Activated naive CD4-positive, alpha-beta T cell treated with anti-CD3 and anti-CD28 coated beads, Interleukin-2, amount 50 U/mL, for 16 hours (primary cell): ENCODE measurements at regions not wholly inside any gene's neighbourhood (a gene's known extent, or its start where the extent isn't known, plus 50 kb on each side); places are given as distances from the start of the nearest gene placed in this dataset.
"Not testable (repeated sequence)": the region's sequence is repeated elsewhere in the genome, so short reads cannot be mapped to it uniquely, and the experiment has no call there.

Experiments
- DNase-seq: peaks from one replicate; pipeline ENCODE4 v3.0.0-alpha.2; 2020

- no peak for DNase-seq
These were observed 744.8 kb downstream of the REEP3 start for GRCh38 chr10:64265961-64266360.

GRCh38 chr10:64271508-64271907, 750.3 kb downstream of the REEP3 start:
- no peak for DNase-seq

DNA sequence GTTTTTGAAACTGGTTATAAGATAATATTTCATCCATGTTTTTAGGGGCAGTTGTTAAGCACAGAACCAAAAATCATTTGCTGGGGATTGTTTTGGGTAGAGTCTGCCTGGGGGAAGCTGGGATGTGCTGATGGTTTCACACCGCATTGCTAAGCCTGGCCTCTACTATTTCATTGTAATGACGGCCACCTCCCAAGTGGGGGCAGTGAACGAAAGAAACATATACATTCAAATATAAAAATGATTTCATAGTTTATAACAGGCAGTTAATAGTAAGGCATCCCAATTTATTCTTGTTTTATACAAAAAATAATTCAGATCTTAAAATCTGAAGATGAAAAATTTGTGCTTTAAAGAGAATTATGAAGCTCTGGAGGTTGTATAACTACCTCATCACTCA, 750.8 kb downstream of the REEP3 start:
- no peak for DNase-seq

GRCh38 chr10:64275001-64275400, 753.8 kb downstream of the REEP3 start:
- no peak for DNase-seq

- no peak for DNase-seq
These were observed 754.6 kb downstream of the REEP3 start for GRCh38 chr10:64275774-64276173.

GRCh38 chr10:64277536-64277935, 756.3 kb downstream of the REEP3 start:
- no peak for DNase-seq

DNA sequence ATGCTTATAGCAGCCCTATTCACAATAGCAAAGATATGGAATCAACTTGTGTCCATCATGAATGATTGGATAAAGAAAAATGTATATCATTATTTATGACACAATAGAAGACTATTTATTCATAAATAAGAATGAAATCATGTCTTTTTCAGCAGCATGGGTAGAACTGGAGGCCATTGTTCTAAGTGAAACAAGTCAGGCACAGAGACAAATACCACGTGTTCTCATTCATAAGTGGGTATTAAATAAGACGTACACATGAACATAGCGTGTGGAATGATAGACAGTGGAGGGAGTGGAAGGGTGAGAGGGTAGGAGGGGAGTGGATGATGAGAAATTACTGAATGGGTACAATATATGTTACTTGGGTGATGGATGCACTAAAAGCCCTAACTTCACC, 762.4 kb downstream of the REEP3 start:
- no peak for DNase-seq

DNA sequence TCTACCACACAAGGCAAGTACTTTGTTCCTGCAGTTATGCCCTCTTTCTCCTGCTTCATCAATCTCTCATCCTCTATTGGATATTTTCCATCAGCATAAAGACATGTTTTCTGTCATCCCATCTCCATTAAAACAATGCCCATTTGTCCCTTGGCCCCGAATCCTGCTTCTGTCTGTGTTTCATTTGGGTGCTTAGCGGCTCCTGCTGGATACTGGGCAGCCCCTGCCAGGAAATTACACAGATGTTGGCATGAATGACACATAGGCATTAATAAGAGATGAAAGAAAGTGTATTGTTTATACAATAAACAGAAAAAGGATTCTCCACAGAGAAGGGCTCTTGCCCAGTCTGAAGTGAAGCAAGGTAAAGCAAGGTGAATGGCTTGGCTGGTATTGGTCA, 765.3 kb downstream of the REEP3 start:
- no peak for DNase-seq

DNA sequence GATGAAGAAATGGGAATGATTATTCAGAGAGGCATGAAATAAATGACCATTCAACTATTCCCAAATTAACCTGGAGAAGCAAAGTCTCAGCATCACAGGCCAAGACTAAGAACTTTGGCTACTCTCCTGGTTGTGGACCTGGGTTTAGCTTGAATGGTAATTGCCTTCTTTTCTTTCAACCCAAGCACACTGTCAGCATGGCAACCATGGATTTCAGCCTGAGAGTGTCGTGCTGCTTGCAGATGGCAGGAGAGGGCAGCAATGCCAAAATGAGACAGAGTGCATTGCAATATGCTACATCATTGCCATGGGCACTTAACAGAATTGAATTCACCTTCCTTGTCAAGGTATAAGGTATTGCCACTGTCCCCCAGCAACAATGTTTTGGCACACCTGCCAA, 767.2 kb downstream of the REEP3 start:
- no peak for DNase-seq

DNA sequence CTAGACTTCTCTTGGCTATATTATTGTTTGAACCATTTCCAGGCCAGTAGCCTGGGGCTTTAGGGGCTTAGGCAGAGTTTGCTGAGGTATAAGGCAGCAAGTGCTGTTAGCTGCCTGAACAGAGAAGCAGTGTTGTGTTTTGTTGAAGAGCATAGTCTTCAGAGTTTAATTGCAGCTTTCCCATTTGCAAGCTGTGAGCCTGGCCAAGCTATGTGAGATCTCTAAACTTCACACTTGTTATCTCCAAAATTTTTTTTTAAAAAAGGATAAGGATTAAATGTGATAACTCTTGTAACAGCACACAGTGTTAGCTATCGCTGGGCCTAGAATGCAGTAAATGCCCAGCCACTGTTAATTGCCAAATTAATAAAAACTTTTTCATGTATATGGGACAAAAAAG, 782.4 kb downstream of the REEP3 start:
- DNase-seq = no peak

- DNase-seq = no peak
These were observed 785.6 kb downstream of the REEP3 start for GRCh38 chr10:64306729-64307327.

- no peak for DNase-seq
These were observed 791.7 kb downstream of the REEP3 start for GRCh38 chr10:64312876-64313275.

DNA sequence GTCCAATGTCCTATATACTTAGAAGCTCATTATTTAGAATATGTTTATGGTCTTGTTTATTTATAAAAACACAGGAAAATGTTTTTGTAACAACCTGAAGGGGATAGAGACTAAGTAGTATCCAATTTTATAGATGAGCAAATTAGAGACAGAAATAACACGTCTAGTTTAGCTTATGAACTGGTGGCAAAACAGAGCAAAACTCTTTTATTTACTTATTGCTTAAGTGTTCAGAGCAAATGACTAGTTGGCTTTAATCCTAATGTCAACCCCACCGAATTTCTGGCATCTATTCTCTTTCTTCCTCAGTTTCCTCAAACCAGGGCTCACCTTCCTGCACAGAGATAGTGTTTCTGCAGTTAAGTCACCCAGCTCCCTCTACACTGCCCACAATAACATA, 792.8 kb downstream of the REEP3 start:
- DNase-seq = no peak

GRCh38 chr10:64316416-64316815, 795.2 kb downstream of the REEP3 start:
- DNase-seq = no peak

GRCh38 chr10:64316833-64317232, 795.6 kb downstream of the REEP3 start:
- DNase-seq = no peak

DNA sequence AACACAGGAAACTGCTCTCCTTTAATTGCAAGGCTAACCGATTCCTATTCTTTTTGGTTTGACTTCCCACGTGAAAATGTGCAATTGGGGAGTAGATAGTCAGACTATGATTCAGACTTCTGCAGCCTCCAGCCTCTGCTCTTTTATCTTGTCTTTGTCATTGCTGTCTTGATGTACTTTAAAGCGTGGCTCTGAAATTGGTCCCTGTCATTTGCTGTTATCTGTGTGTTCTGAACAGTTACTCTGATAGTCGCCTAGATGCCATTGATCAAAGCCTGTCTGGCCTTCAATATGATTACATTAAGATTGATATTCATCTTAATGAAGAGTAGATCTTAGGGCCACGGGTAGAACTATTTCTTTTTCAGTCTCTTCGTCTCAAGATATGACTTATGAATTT, 799.2 kb downstream of the REEP3 start:
- no peak for DNase-seq

DNA sequence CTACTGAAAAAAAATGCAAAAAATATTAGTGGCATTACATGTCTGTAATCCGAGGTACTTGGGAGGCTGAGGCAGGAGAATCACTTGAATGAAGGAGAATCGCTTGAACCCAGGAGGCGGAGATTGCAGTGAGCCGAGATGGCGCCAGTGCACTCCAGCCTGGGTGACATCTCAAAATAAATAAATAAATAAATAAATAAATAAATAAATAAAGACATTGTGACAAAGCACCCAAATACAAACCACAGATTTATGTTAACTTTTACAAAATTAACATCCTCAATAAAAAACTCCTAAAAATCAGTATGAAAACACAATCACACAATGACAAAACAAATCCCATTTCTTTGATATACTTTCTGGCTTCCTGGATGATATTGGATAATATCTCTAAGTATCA, 808.3 kb downstream of the REEP3 start:
- no peak for DNase-seq

DNA sequence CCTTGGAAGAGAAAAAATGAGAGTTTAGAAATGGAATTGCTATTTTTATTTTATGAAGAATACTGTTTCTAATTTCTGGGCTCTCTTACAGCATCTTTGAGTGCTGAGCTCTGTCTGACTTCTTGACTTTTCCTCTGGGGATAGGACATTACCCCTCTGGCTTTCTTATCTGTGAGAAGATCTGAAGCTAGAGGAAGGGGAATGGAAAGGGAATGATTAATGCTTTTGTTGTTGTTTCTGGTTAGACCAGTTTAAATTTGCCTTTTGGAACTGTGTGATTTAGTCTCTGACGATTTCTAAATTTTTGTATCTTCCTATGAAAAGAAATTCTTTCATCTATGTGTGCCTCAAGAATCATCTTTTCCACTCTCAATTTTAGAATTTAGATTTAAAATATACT, 811.4 kb downstream of the REEP3 start:
- no peak for DNase-seq

DNA sequence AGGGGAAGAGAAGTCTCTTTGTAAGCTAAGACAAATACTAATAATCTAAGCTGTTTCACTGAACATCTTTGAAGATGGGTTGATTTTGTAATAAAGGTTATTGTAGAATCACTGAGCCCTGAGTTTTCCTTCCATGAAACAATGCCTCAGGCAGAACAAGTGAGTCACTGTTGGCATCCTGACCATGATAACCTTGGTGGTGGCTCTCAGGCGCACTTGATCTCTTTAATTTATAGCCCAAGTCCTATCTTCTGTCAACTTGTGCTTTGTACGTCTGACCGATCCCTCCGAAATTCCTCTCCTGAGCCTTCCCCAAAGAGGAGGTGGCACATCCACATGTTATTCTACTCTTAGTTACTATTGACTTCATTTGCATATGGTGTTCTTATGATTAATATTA, 812.9 kb downstream of the REEP3 start:
- no peak for DNase-seq

- no peak for DNase-seq
These were observed 823.0 kb downstream of the REEP3 start for GRCh38 chr10:64344211-64344610.

- DNase-seq = no peak
These were observed 824.7 kb downstream of the REEP3 start for GRCh38 chr10:64345856-64346255.

GRCh38 chr10:64346389-64346788, 825.2 kb downstream of the REEP3 start:
- no peak for DNase-seq

- no peak for DNase-seq
These were observed 829.5 kb downstream of the REEP3 start for GRCh38 chr10:64350665-64351064.

- no peak for DNase-seq
These were observed 837.7 kb downstream of the REEP3 start for GRCh38 chr10:64358907-64359306.

GRCh38 chr10:64360240-64360639, 839.0 kb downstream of the REEP3 start:
- DNase-seq = not testable (repeated sequence)

DNA sequence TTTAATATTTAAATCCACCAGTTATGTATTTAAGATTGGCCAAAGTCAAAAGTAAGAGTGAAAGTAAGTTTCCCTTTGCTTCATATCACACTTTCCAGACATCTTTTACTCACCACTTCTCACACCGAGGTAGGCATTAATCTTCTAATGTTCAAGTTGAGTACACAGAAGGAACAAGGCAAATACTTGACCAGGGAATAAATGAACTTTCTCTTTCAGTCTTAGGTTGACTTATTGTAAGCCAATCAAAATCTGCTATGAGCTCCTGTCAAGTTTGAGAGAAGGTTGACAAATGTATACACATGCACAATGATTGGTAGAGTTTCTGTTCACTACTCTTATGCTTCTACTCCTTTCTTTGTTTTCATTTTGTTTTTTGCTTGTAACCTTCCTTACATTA, 842.5 kb downstream of the REEP3 start:
- no peak for DNase-seq
